ENCODE measurements at regions not wholly inside any gene's neighbourhood (a gene's known extent, or its start where the extent isn't known, plus 50 kb on each side); places are given as distances from the start of the nearest gene placed in this dataset.
A peak's percentile ranks its signal among the peaks of the same experiment; 100 is the strongest.

DNA sequence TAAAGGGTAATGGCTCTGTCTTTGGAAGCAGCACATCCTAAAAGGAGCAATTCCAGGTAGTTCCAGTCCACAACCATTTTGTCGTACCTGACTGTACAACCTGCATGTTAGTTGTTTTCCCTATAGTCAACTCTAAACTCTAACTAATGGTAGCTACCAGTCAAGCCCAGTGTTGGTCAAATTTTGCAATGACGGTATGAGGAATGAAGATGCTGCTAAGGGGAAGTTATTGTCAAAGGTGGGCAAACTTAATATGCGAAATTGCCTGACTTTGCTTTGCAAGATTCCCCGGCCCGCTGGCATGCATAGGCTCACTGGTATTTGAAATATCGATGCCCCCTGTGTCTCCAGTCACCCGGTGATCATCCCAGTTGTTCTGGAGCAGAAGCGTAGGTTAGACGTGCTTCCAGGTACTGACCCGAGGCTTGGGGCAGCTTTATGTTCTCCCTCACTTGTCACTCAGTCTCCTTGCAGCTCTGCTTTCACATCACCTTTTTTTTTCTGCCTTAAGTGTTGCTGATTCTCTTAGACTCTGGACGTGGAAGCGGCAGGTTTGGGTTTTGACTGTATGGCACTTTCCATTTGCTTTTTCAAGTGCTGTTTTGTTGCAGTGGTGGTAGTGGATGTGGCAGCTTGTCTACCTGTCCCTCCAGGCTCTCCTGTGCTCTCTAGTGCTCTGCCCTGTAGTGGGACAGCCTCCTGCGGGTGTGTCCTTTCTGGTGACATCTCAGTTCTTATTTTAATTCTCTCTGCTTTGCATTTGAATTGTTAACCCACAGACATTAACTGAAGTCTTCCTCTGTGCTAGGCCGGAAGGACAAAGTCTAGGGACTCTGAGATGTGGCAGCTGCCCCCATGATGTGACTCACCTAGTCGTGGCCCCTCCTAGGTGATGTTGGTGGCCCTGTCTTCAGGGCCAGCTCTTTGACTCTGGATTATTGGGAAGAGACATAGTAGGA, 95.8 kb upstream of the UMPS start (continued):
- TF ChIP-seq, protein P1, sequence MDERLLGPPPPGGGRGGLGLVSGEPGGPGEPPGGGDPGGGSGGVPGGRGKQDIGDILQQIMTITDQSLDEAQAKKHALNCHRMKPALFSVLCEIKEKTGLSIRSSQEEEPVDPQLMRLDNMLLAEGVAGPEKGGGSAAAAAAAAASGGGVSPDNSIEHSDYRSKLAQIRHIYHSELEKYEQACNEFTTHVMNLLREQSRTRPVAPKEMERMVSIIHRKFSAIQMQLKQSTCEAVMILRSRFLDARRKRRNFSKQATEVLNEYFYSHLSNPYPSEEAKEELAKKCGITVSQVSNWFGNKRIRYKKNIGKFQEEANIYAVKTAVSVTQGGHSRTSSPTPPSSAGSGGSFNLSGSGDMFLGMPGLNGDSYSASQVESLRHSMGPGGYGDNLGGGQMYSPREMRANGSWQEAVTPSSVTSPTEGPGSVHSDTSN (CRISPR knock-in tag; IDR thresholded peaks at IDR 0.05) = no peak
- TF ChIP-seq, protein P2, sequence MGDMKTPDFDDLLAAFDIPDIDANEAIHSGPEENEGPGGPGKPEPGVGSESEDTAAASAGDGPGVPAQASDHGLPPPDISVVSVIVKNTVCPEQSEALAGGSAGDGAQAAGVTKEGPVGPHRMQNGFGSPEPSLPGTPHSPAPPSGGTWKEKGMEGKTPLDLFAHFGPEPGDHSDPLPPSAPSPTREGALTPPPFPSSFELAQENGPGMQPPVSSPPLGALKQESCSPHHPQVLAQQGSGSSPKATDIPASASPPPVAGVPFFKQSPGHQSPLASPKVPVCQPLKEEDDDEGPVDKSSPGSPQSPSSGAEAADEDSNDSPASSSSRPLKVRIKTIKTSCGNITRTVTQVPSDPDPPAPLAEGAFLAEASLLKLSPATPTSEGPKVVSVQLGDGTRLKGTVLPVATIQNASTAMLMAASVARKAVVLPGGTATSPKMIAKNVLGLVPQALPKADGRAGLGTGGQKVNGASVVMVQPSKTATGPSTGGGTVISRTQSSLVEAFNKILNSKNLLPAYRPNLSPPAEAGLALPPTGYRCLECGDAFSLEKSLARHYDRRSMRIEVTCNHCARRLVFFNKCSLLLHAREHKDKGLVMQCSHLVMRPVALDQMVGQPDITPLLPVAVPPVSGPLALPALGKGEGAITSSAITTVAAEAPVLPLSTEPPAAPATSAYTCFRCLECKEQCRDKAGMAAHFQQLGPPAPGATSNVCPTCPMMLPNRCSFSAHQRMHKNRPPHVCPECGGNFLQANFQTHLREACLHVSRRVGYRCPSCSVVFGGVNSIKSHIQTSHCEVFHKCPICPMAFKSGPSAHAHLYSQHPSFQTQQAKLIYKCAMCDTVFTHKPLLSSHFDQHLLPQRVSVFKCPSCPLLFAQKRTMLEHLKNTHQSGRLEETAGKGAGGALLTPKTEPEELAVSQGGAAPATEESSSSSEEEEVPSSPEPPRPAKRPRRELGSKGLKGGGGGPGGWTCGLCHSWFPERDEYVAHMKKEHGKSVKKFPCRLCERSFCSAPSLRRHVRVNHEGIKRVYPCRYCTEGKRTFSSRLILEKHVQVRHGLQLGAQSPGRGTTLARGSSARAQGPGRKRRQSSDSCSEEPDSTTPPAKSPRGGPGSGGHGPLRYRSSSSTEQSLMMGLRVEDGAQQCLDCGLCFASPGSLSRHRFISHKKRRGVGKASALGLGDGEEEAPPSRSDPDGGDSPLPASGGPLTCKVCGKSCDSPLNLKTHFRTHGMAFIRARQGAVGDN (CRISPR knock-in tag; IDR thresholded peaks at IDR 0.05) = peak; percentile 16; the same call in 1 of the 2 replicates
- TF ChIP-seq JUN (CRISPR knock-in tag; IDR thresholded peaks at IDR 0.05) (peak; percentile 57; the same call in 1 of the 2 replicates), NAIF1 (CRISPR knock-in tag; IDR thresholded peaks at IDR 0.05; ENCODE audit: borderline replicate concordance) (no peak), ZNF670 (CRISPR knock-in tag; IDR thresholded peaks at IDR 0.05; ENCODE audit: borderline replicate concordance) (no peak), ZNF878 (CRISPR knock-in tag; IDR thresholded peaks at IDR 0.05) (0 out of 2 replicates have a peak, but pooled peaks have one; percentile 72), ZIK1 (CRISPR knock-in tag; IDR thresholded peaks at IDR 0.05; ENCODE audit: borderline replicate concordance, low read depth) (no peak), ZFP90 (CRISPR knock-in tag; IDR thresholded peaks at IDR 0.05; ENCODE audit: borderline replicate concordance) (peak; percentile 27; the same call in 1 of the 2 replicates), ZNF235 (CRISPR knock-in tag; IDR thresholded peaks at IDR 0.05; ENCODE audit: borderline replicate concordance) (no peak), FOXA1 (IDR thresholded peaks at IDR 0.05) (no peak), FOXA1 (CRISPR knock-in tag; IDR thresholded peaks at IDR 0.05) (no peak), ZC3H13 (CRISPR knock-in tag; IDR thresholded peaks at IDR 0.05) (no peak; the same call in 1 of the 2 replicates), SRY (CRISPR knock-in tag; IDR thresholded peaks at IDR 0.05) (no peak), SAFB2 (CRISPR knock-in tag; IDR thresholded peaks at IDR 0.05; ENCODE audit: borderline replicate concordance, low read depth) (no peak)
- TF ChIP-seq, protein P3, sequence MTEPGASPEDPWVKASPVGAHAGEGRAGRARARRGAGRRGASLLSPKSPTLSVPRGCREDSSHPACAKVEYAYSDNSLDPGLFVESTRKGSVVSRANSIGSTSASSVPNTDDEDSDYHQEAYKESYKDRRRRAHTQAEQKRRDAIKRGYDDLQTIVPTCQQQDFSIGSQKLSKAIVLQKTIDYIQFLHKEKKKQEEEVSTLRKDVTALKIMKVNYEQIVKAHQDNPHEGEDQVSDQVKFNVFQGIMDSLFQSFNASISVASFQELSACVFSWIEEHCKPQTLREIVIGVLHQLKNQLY (CRISPR knock-in tag; IDR thresholded peaks at IDR 0.05) = no peak
- TF ChIP-seq, protein P4, sequence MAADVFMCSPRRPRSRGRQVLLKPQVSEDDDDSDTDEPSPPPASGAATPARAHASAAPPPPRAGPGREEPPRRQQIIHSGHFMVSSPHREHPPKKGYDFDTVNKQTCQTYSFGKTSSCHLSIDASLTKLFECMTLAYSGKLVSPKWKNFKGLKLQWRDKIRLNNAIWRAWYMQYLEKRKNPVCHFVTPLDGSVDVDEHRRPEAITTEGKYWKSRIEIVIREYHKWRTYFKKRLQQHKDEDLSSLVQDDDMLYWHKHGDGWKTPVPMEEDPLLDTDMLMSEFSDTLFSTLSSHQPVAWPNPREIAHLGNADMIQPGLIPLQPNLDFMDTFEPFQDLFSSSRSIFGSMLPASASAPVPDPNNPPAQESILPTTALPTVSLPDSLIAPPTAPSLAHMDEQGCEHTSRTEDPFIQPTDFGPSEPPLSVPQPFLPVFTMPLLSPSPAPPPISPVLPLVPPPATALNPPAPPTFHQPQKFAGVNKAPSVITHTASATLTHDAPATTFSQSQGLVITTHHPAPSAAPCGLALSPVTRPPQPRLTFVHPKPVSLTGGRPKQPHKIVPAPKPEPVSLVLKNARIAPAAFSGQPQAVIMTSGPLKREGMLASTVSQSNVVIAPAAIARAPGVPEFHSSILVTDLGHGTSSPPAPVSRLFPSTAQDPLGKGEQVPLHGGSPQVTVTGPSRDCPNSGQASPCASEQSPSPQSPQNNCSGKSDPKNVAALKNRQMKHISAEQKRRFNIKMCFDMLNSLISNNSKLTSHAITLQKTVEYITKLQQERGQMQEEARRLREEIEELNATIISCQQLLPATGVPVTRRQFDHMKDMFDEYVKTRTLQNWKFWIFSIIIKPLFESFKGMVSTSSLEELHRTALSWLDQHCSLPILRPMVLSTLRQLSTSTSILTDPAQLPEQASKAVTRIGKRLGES (CRISPR knock-in tag; IDR thresholded peaks at IDR 0.05; ENCODE audit: borderline replicate concordance) = no peak
- TF ChIP-seq, protein P5, sequence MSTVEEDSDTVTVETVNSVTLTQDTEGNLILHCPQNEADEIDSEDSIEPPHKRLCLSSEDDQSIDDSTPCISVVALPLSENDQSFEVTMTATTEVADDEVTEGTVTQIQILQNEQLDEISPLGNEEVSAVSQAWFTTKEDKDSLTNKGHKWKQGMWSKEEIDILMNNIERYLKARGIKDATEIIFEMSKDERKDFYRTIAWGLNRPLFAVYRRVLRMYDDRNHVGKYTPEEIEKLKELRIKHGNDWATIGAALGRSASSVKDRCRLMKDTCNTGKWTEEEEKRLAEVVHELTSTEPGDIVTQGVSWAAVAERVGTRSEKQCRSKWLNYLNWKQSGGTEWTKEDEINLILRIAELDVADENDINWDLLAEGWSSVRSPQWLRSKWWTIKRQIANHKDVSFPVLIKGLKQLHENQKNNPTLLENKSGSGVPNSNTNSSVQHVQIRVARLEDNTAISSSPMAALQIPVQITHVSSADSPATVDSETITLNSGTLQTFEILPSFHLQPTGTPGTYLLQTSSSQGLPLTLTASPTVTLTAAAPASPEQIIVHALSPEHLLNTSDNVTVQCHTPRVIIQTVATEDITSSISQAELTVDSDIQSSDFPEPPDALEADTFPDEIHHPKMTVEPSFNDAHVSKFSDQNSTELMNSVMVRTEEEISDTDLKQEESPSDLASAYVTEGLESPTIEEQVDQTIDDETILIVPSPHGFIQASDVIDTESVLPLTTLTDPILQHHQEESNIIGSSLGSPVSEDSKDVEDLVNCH (CRISPR knock-in tag; IDR thresholded peaks at IDR 0.05) = no peak

Measured in HepG2 (cell line).